ENCODE measurements at regions not wholly inside any gene's neighbourhood (a gene's known extent, or its start where the extent isn't known, plus 50 kb on each side); places are given as distances from the start of the nearest gene placed in this dataset.

GRCh38 chr6:125445054-125445453, 143.3 kb upstream of the HDDC2 start:
- Histone ChIP-seq H3K36me3 (ENCODE audit: insufficient read depth, low read length) (no peaks in the 10 kb centered on the region; the same call in 1 of the 2 replicates), H3K79me2 (ENCODE audit: insufficient read depth, low read length) (no peaks in the 10 kb centered on the region), H3K4me2 (ENCODE audit: low read length) (no peak overlapping the region), H2AFZ (ENCODE audit: low read length) (no peak overlapping the region), H3K27me3 (ENCODE audit: insufficient read depth, low read length) (no peaks in the 10 kb centered on the region; the same call in 1 of the 2 replicates), H3K9me2 (ENCODE audit: low read depth, low read length) (no peaks in the 10 kb centered on the region), H3K4me1 (ENCODE audit: insufficient read depth, low read length, severe bottlenecking) (peaks cover 11% of the 10 kb centered on the region), H3K4me3 (ENCODE audit: low read depth, low read length, poor library complexity, severe bottlenecking) (no peak overlapping the region), H3F3A (ENCODE audit: insufficient read depth, low read length) (no peaks in the 10 kb centered on the region), H3K9me3 (ENCODE audit: low read length) (peaks cover 2% of the 10 kb centered on the region; the same call in 1 of the 2 replicates), H4K20me1 (ENCODE audit: insufficient read depth, low read length) (no peaks in the 10 kb centered on the region), H3K9ac (ENCODE audit: low read length) (no peak overlapping the region), H3K27ac (ENCODE audit: low read depth, low read length, poor library complexity, severe bottlenecking) (no peak overlapping the region)
- TF ChIP-seq EZH2 (IDR thresholded peaks at IDR 0.05; ENCODE audit: borderline replicate concordance, low read length) (no peak), CTCF (IDR thresholded peaks at IDR 0.05; ENCODE audit: low read length) (no peak)

GRCh38 chr6:125446011-125446410, 144.2 kb upstream of the HDDC2 start:
- Histone ChIP-seq H3K27ac (ENCODE audit: low read depth, low read length, poor library complexity, severe bottlenecking) (no peak overlapping the region), H4K20me1 (ENCODE audit: insufficient read depth, low read length) (no peaks in the 10 kb centered on the region), H3K79me2 (ENCODE audit: insufficient read depth, low read length) (no peaks in the 10 kb centered on the region), H3K9me2 (ENCODE audit: low read depth, low read length) (no peaks in the 10 kb centered on the region), H3K4me1 (ENCODE audit: insufficient read depth, low read length, severe bottlenecking) (peaks cover 11% of the 10 kb centered on the region), H3K4me3 (ENCODE audit: low read depth, low read length, poor library complexity, severe bottlenecking) (no peak overlapping the region), H3K9me3 (ENCODE audit: low read length) (peaks cover 3% of the 10 kb centered on the region; the same call in 1 of the 2 replicates), H3F3A (ENCODE audit: insufficient read depth, low read length) (no peaks in the 10 kb centered on the region), H3K4me2 (ENCODE audit: low read length) (no peak overlapping the region), H3K9ac (ENCODE audit: low read length) (no peak overlapping the region), H3K27me3 (ENCODE audit: insufficient read depth, low read length) (no peaks in the 10 kb centered on the region; the same call in 1 of the 2 replicates), H2AFZ (ENCODE audit: low read length) (no peak overlapping the region), H3K36me3 (ENCODE audit: insufficient read depth, low read length) (no peaks in the 10 kb centered on the region; the same call in 1 of the 2 replicates)
- TF ChIP-seq EZH2 (IDR thresholded peaks at IDR 0.05; ENCODE audit: borderline replicate concordance, low read length) (no peak), CTCF (IDR thresholded peaks at IDR 0.05; ENCODE audit: low read length) (no peak)

DNA sequence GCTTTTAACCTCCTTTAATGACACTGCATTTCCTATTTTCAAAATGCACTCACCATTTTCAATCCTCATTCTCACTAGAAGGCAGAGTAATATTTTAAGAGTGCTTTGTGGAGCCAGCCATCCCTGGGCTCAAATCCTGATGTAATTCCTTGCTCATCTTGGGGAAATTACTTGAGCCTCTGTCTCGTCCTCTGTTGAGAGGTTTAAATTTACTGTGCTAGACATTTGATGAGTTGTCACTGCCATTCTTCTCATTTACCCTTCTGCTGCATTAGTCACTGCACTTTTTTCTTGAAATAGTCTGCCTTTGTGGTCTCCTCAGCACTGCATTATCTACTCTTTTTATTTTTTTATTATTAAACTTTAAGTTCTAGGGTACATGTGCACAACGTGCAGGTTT, 150.0 kb upstream of the HDDC2 start:
- H3K36me3 ChIP-seq (ENCODE audit: insufficient read depth, low read length), result no peaks in the 10 kb centered on the region; the same call in 1 of the 2 replicates
- no peaks in the 10 kb centered on the region for H3K4me1 ChIP-seq (ENCODE audit: insufficient read depth, low read length, severe bottlenecking)
- H3K4me2 ChIP-seq (ENCODE audit: low read length), result no peak overlapping the region
- no peak overlapping the region for H3K9ac ChIP-seq (ENCODE audit: low read length)
- TF ChIP-seq CTCF (IDR thresholded peaks at IDR 0.05; ENCODE audit: low read length) (no peak), EZH2 (IDR thresholded peaks at IDR 0.05; ENCODE audit: borderline replicate concordance, low read length) (no peak)
- H2AFZ ChIP-seq (ENCODE audit: low read length), result no peak overlapping the region
- H3K27ac ChIP-seq (ENCODE audit: low read depth, low read length, poor library complexity, severe bottlenecking), result no peak overlapping the region
- H3K9me3 ChIP-seq (ENCODE audit: low read length), result peaks cover 23% of the 10 kb centered on the region; the same call in 1 of the 2 replicates
- H3K79me2 ChIP-seq (ENCODE audit: insufficient read depth, low read length), result no peaks in the 10 kb centered on the region
- no peaks in the 10 kb centered on the region for H3K9me2 ChIP-seq (ENCODE audit: low read depth, low read length)
- no peaks in the 10 kb centered on the region for H4K20me1 ChIP-seq (ENCODE audit: insufficient read depth, low read length)
- no peak overlapping the region for H3K4me3 ChIP-seq (ENCODE audit: low read depth, low read length, poor library complexity, severe bottlenecking)
- no peaks in the 10 kb centered on the region for H3F3A ChIP-seq (ENCODE audit: insufficient read depth, low read length)
- no peaks in the 10 kb centered on the region for H3K27me3 ChIP-seq (ENCODE audit: insufficient read depth, low read length)

Data from OCI-LY1 (cell line).